ENCODE measurements at regions not wholly inside any gene's neighbourhood (a gene's known extent, or its start where the extent isn't known, plus 50 kb on each side); places are given as distances from the start of the nearest gene placed in this dataset.
"Not testable (repeated sequence)": the region's sequence is repeated elsewhere in the genome, so short reads cannot be mapped to it uniquely, and the experiment has no call there.

- H3K9ac ChIP-seq (ENCODE audit: low read length): no peak overlapping the region
- H3K9me3 ChIP-seq (ENCODE audit: low read length): no peaks in the 10 kb centered on the region
- H3K27ac ChIP-seq (ENCODE audit: low read depth, low read length): no peak overlapping the region
- H3K27me3 ChIP-seq (ENCODE audit: control insufficient read depth in 1 of 2, insufficient read depth in 2 of 2, low read length in 2 of 2): no peaks in the 10 kb centered on the region
- H3K4me1 ChIP-seq (ENCODE audit: insufficient read depth, low read length): no peaks in the 10 kb centered on the region
- H3K4me3 ChIP-seq (ENCODE audit: low read depth in 1 of 2, low read length in 2 of 2): no peak overlapping the region
- no peaks in the 10 kb centered on the region for H3K36me3 ChIP-seq (ENCODE audit: insufficient read depth, low read length)
These were observed 883.4 kb downstream of the DIAPH3 start for GRCh38 chr13:59280297-59280696.

GRCh38 chr13:59281453-59281852 lies 882.3 kb downstream of the DIAPH3 start:
- Histone ChIP-seq H3K27me3 (ENCODE audit: control insufficient read depth in 1 of 2, insufficient read depth in 2 of 2, low read length in 2 of 2) (no peaks in the 10 kb centered on the region), H3K27ac (ENCODE audit: low read depth, low read length) (no peak overlapping the region), H3K36me3 (ENCODE audit: insufficient read depth, low read length) (no peaks in the 10 kb centered on the region), H3K4me1 (ENCODE audit: insufficient read depth, low read length) (no peaks in the 10 kb centered on the region), H3K9ac (ENCODE audit: low read length) (no peak overlapping the region), H3K4me3 (ENCODE audit: low read depth in 1 of 2, low read length in 2 of 2) (no peak overlapping the region), H3K9me3 (ENCODE audit: low read length) (no peaks in the 10 kb centered on the region)

GRCh38 chr13:59292240-59292639 lies 871.5 kb downstream of the DIAPH3 start:
- not testable (repeated sequence) for H3K27ac ChIP-seq (ENCODE audit: low read depth, low read length); H3K27me3 ChIP-seq (ENCODE audit: control insufficient read depth in 1 of 2, insufficient read depth in 2 of 2, low read length in 2 of 2); H3K4me1 ChIP-seq (ENCODE audit: insufficient read depth, low read length); H3K9ac ChIP-seq (ENCODE audit: low read length); H3K9me3 ChIP-seq (ENCODE audit: low read length); H3K36me3 ChIP-seq (ENCODE audit: insufficient read depth, low read length); H3K4me3 ChIP-seq (ENCODE audit: low read depth in 1 of 2, low read length in 2 of 2)

- no peaks in the 10 kb centered on the region for H3K36me3 ChIP-seq (ENCODE audit: insufficient read depth, low read length)
- H3K27me3 ChIP-seq (ENCODE audit: control insufficient read depth in 1 of 2, insufficient read depth in 2 of 2, low read length in 2 of 2): no peaks in the 10 kb centered on the region
- H3K4me3 ChIP-seq (ENCODE audit: low read depth in 1 of 2, low read length in 2 of 2): no peak overlapping the region
- no peaks in the 10 kb centered on the region for H3K4me1 ChIP-seq (ENCODE audit: insufficient read depth, low read length)
- H3K9me3 ChIP-seq (ENCODE audit: low read length): no peaks in the 10 kb centered on the region
- no peak overlapping the region for H3K9ac ChIP-seq (ENCODE audit: low read length)
- H3K27ac ChIP-seq (ENCODE audit: low read depth, low read length): no peak overlapping the region
These were observed 864.1 kb downstream of the DIAPH3 start for GRCh38 chr13:59299584-59299983.

- H3K9me3 ChIP-seq (ENCODE audit: low read length): no peaks in the 10 kb centered on the region
- H3K36me3 ChIP-seq (ENCODE audit: insufficient read depth, low read length): no peaks in the 10 kb centered on the region
- H3K9ac ChIP-seq (ENCODE audit: low read length): no peak overlapping the region
- no peaks in the 10 kb centered on the region for H3K4me1 ChIP-seq (ENCODE audit: insufficient read depth, low read length)
- H3K27me3 ChIP-seq (ENCODE audit: control insufficient read depth in 1 of 2, insufficient read depth in 2 of 2, low read length in 2 of 2): no peaks in the 10 kb centered on the region
- H3K4me3 ChIP-seq (ENCODE audit: low read depth in 1 of 2, low read length in 2 of 2): no peak overlapping the region
- H3K27ac ChIP-seq (ENCODE audit: low read depth, low read length): no peak overlapping the region
These were observed 863.2 kb downstream of the DIAPH3 start for GRCh38 chr13:59300355-59301173.

GRCh38 chr13:59301174-59301567 lies 862.6 kb downstream of the DIAPH3 start:
- no peaks in the 10 kb centered on the region for H3K9me3 ChIP-seq (ENCODE audit: low read length)

GRCh38 chr13:59303433-59303832 lies 860.3 kb downstream of the DIAPH3 start:
- Histone ChIP-seq H3K4me1 (ENCODE audit: insufficient read depth, low read length) (no peaks in the 10 kb centered on the region), H3K4me3 (ENCODE audit: low read depth in 1 of 2, low read length in 2 of 2) (no peak overlapping the region), H3K9ac (ENCODE audit: low read length) (no peak overlapping the region), H3K27me3 (ENCODE audit: control insufficient read depth in 1 of 2, insufficient read depth in 2 of 2, low read length in 2 of 2) (no peaks in the 10 kb centered on the region), H3K9me3 (ENCODE audit: low read length) (no peaks in the 10 kb centered on the region), H3K27ac (ENCODE audit: low read depth, low read length) (no peak overlapping the region), H3K36me3 (ENCODE audit: insufficient read depth, low read length) (no peaks in the 10 kb centered on the region)

More at GRCh38 chr13:59301174-59301567, 862.6 kb downstream of the DIAPH3 start:
- H3K27me3 ChIP-seq (ENCODE audit: control insufficient read depth in 1 of 2, insufficient read depth in 2 of 2, low read length in 2 of 2): no peaks in the 10 kb centered on the region
- H3K4me1 ChIP-seq (ENCODE audit: insufficient read depth, low read length): no peaks in the 10 kb centered on the region
- no peak overlapping the region for H3K27ac ChIP-seq (ENCODE audit: low read depth, low read length)
- no peak overlapping the region for H3K4me3 ChIP-seq (ENCODE audit: low read depth in 1 of 2, low read length in 2 of 2)
- no peak overlapping the region for H3K9ac ChIP-seq (ENCODE audit: low read length)
- H3K36me3 ChIP-seq (ENCODE audit: insufficient read depth, low read length): no peaks in the 10 kb centered on the region

- H3K4me1 ChIP-seq (ENCODE audit: insufficient read depth, low read length): no peaks in the 10 kb centered on the region
- H3K9ac ChIP-seq (ENCODE audit: low read length): no peak overlapping the region
- no peaks in the 10 kb centered on the region for H3K9me3 ChIP-seq (ENCODE audit: low read length)
- no peak overlapping the region for H3K4me3 ChIP-seq (ENCODE audit: low read depth in 1 of 2, low read length in 2 of 2)
- no peak overlapping the region for H3K27ac ChIP-seq (ENCODE audit: low read depth, low read length)
- no peaks in the 10 kb centered on the region for H3K36me3 ChIP-seq (ENCODE audit: insufficient read depth, low read length)
- no peaks in the 10 kb centered on the region for H3K27me3 ChIP-seq (ENCODE audit: control insufficient read depth in 1 of 2, insufficient read depth in 2 of 2, low read length in 2 of 2)
These were observed 859.1 kb downstream of the DIAPH3 start for GRCh38 chr13:59304596-59304995.

GRCh38 chr13:59305896-59306295 lies 857.8 kb downstream of the DIAPH3 start:
- Histone ChIP-seq H3K36me3 (ENCODE audit: insufficient read depth, low read length) (no peaks in the 10 kb centered on the region), H3K4me3 (ENCODE audit: low read depth in 1 of 2, low read length in 2 of 2) (no peak overlapping the region), H3K27me3 (ENCODE audit: control insufficient read depth in 1 of 2, insufficient read depth in 2 of 2, low read length in 2 of 2) (no peaks in the 10 kb centered on the region), H3K9ac (ENCODE audit: low read length) (no peak overlapping the region), H3K9me3 (ENCODE audit: low read length) (no peaks in the 10 kb centered on the region), H3K27ac (ENCODE audit: low read depth, low read length) (no peak overlapping the region), H3K4me1 (ENCODE audit: insufficient read depth, low read length) (no peaks in the 10 kb centered on the region)

GRCh38 chr13:59312776-59313175 lies 851.0 kb downstream of the DIAPH3 start:
- no peaks in the 10 kb centered on the region for H3K36me3 ChIP-seq (ENCODE audit: insufficient read depth, low read length)
- H3K9me3 ChIP-seq (ENCODE audit: low read length): no peaks in the 10 kb centered on the region
- H3K4me3 ChIP-seq (ENCODE audit: low read depth in 1 of 2, low read length in 2 of 2): no peak overlapping the region
- no peaks in the 10 kb centered on the region for H3K27me3 ChIP-seq (ENCODE audit: control insufficient read depth in 1 of 2, insufficient read depth in 2 of 2, low read length in 2 of 2)
- no peak overlapping the region for H3K9ac ChIP-seq (ENCODE audit: low read length)
- H3K4me1 ChIP-seq (ENCODE audit: insufficient read depth, low read length): no peaks in the 10 kb centered on the region
- H3K27ac ChIP-seq (ENCODE audit: low read depth, low read length): no peak overlapping the region

- Histone ChIP-seq H3K9me3 (ENCODE audit: low read length) (no peaks in the 10 kb centered on the region), H3K36me3 (ENCODE audit: insufficient read depth, low read length) (no peaks in the 10 kb centered on the region), H3K4me3 (ENCODE audit: low read depth in 1 of 2, low read length in 2 of 2) (no peak overlapping the region), H3K4me1 (ENCODE audit: insufficient read depth, low read length) (no peaks in the 10 kb centered on the region), H3K9ac (ENCODE audit: low read length) (no peak overlapping the region), H3K27ac (ENCODE audit: low read depth, low read length) (no peak overlapping the region), H3K27me3 (ENCODE audit: control insufficient read depth in 1 of 2, insufficient read depth in 2 of 2, low read length in 2 of 2) (no peaks in the 10 kb centered on the region)
These were observed 845.3 kb downstream of the DIAPH3 start for GRCh38 chr13:59318320-59318930.

- H3K27ac ChIP-seq (ENCODE audit: low read depth, low read length): no peak overlapping the region
These were observed 844.5 kb downstream of the DIAPH3 start for GRCh38 chr13:59319276-59319675.

More at GRCh38 chr13:59319276-59319675, 844.5 kb downstream of the DIAPH3 start:
- Histone ChIP-seq H3K36me3 (ENCODE audit: insufficient read depth, low read length) (no peaks in the 10 kb centered on the region), H3K27me3 (ENCODE audit: control insufficient read depth in 1 of 2, insufficient read depth in 2 of 2, low read length in 2 of 2) (no peaks in the 10 kb centered on the region), H3K9ac (ENCODE audit: low read length) (no peak overlapping the region), H3K9me3 (ENCODE audit: low read length) (no peaks in the 10 kb centered on the region), H3K4me3 (ENCODE audit: low read depth in 1 of 2, low read length in 2 of 2) (no peak overlapping the region), H3K4me1 (ENCODE audit: insufficient read depth, low read length) (no peaks in the 10 kb centered on the region)
